HT1080 (cell line): ENCODE measurements at regions not wholly inside any gene's neighbourhood (a gene's known extent, or its start where the extent isn't known, plus 50 kb on each side); places are given as distances from the start of the nearest gene placed in this dataset.
"Not testable (repeated sequence)": the region's sequence is repeated elsewhere in the genome, so short reads cannot be mapped to it uniquely, and the experiment has no call there.

Source experiments
- DNase-seq: peaks from one replicate; pipeline ENCODE4 v3.0.0-alpha.2; 2015; ENCODE audit warnings: low read depth

GRCh38 chrX:56343219-56343618 lies 111.1 kb downstream of the KLF8 start:
- no peak for DNase-seq

GRCh38 chrX:56343664-56344063 lies 111.5 kb downstream of the KLF8 start:
- no peak for DNase-seq

GRCh38 chrX:56358145-56358544 lies 126.0 kb downstream of the KLF8 start:
- DNase-seq, result not testable (repeated sequence)

GRCh38 chrX:56365171-56365570 lies 133.0 kb downstream of the KLF8 start:
- DNase-seq, result not testable (repeated sequence)

GRCh38 chrX:56366901-56367300 lies 134.7 kb downstream of the KLF8 start:
- no peak for DNase-seq

GRCh38 chrX:56368962-56369361 lies 136.8 kb downstream of the KLF8 start:
- no peak for DNase-seq

- not testable (repeated sequence) for DNase-seq
These were observed 148.0 kb downstream of the KLF8 start for GRCh38 chrX:56379984-56380780.

- no peak for DNase-seq
These were observed 150.1 kb downstream of the KLF8 start for GRCh38 chrX:56382278-56382677.

- DNase-seq, result no peak
These were observed 153.2 kb downstream of the KLF8 start for GRCh38 chrX:56385336-56385735.

GRCh38 chrX:56385960-56386359 lies 153.8 kb downstream of the KLF8 start:
- DNase-seq, result no peak

GRCh38 chrX:56397636-56398035 lies 165.5 kb downstream of the KLF8 start:
- DNase-seq, result no peak

- DNase-seq, result no peak
These were observed 161.2 kb upstream of the UBQLN2 start for GRCh38 chrX:56402207-56402606.

- no peak for DNase-seq
These were observed 133.8 kb upstream of the UBQLN2 start for GRCh38 chrX:56429581-56429980.

- DNase-seq, result not testable (repeated sequence)
These were observed 111.4 kb upstream of the UBQLN2 start for GRCh38 chrX:56451981-56452380.

- no peak for DNase-seq
These were observed 101.0 kb upstream of the UBQLN2 start for GRCh38 chrX:56462389-56462788.

- DNase-seq, result no peak
These were observed 95.0 kb upstream of the UBQLN2 start for GRCh38 chrX:56468441-56468840.

- peak; percentile 11 for DNase-seq
These were observed 68.5 kb upstream of the UBQLN2 start for GRCh38 chrX:56494923-56495322.

- DNase-seq, result no peak
These were observed 64.7 kb upstream of the UBQLN2 start for GRCh38 chrX:56498756-56499155.

- DNase-seq, result no peak
These were observed 64.1 kb upstream of the UBQLN2 start for GRCh38 chrX:56499372-56499771.

- peak; percentile 2 for DNase-seq
These were observed 59.3 kb upstream of the UBQLN2 start for GRCh38 chrX:56503941-56504673.

GRCh38 chrX:56505866-56506265 lies 57.6 kb upstream of the UBQLN2 start:
- DNase-seq, result no peak
